Activated CD4-positive, alpha-beta T cell treated with anti-CD3 and anti-CD28 coated beads, Interleukin-2, amount 10 ng/mL, durations not matched to agents 7 days and 5 days (primary cell): ENCODE measurements at regions not wholly inside any gene's neighbourhood (a gene's known extent, or its start where the extent isn't known, plus 50 kb on each side); places are given as distances from the start of the nearest gene placed in this dataset.
"Not testable (repeated sequence)": the region's sequence is repeated elsewhere in the genome, so short reads cannot be mapped to it uniquely, and the experiment has no call there.

Experiments used
- CTCF ChIA-PET: fragments of 350-600 bp; sonication (Branson Sonifier 250); formaldehyde crosslinking; loops from one replicate; lab custom pipeline; 2021; ENCODE audit warnings: antibody characterized with exemption; lab: Charles Lee
- POLR2A ChIA-PET: fragments of 350-600 bp; sonication (Branson Sonifier 250); formaldehyde crosslinking; loops from one replicate; lab custom pipeline; 2021; ENCODE audit warnings: antibody characterized with exemption; lab: Charles Lee
- DNase-seq: peaks from one replicate; pipeline ENCODE4 v3.0.0-alpha.2; 2020
- H3K27ac Mint-ChIP-seq: one replicate; pipeline ENCODE4 v1.8.0; 2021; ENCODE audit warnings: mild to moderate bottlenecking, moderate library complexity, mixed read lengths
- H3K27me3 Mint-ChIP-seq: one replicate; pipeline ENCODE4 v1.8.0; 2021; ENCODE audit warnings: mixed read lengths
- H3K36me3 Mint-ChIP-seq: one replicate; pipeline ENCODE4 v1.8.0; 2021; ENCODE audit warnings: low read depth, mixed read lengths
- H3K4me1 Mint-ChIP-seq: one replicate; pipeline ENCODE4 v1.8.0; 2021; ENCODE audit warnings: mixed read lengths
- H3K4me3 Mint-ChIP-seq: one replicate; pipeline ENCODE4 v1.8.0; 2021; ENCODE audit warnings: mild to moderate bottlenecking, moderate library complexity, mixed read lengths
- H3K9me3 Mint-ChIP-seq: one replicate; pipeline ENCODE4 v1.8.0; 2021; ENCODE audit warnings: mixed read lengths

GRCh38 chr5:9834871-9835770 lies 205.0 kb upstream of the TAS2R1 start:
- ChIA-PET CTCF (no interaction called here), POLR2A (no interaction called here)
- Mint-ChIP-seq H3K4me1 (no peaks in the 10 kb centered on the region), H3K4me3 (no peak overlapping the region), H3K36me3 (no peaks in the 10 kb centered on the region), H3K9me3 (no peaks in the 10 kb centered on the region), H3K27ac (no peak overlapping the region), H3K27me3 (no peaks in the 10 kb centered on the region)
- DNase-seq = no peak

- Mint-ChIP-seq H3K4me3 (no peak overlapping the region), H3K27ac (no peak overlapping the region), H3K27me3 (no peaks in the 10 kb centered on the region), H3K9me3 (no peaks in the 10 kb centered on the region), H3K36me3 (no peaks in the 10 kb centered on the region), H3K4me1 (no peaks in the 10 kb centered on the region)
- POLR2A ChIA-PET = no interaction called here
- DNase-seq = no peak
- CTCF ChIA-PET = no interaction called here
Measured at GRCh38 chr5:9833871-9834270, 203.7 kb upstream of the TAS2R1 start.

GRCh38 chr5:9832921-9833320 lies 202.8 kb upstream of the TAS2R1 start:
- Mint-ChIP-seq H3K27me3 (no peaks in the 10 kb centered on the region), H3K4me1 (no peaks in the 10 kb centered on the region), H3K9me3 (no peaks in the 10 kb centered on the region), H3K36me3 (no peaks in the 10 kb centered on the region), H3K27ac (no peak overlapping the region), H3K4me3 (no peak overlapping the region)
- DNase-seq = no peak
- POLR2A ChIA-PET = no interaction called here
- CTCF ChIA-PET = no interaction called here

- no peaks in the 10 kb centered on the region for H3K36me3 Mint-ChIP-seq
- H3K27ac Mint-ChIP-seq = no peak overlapping the region
- no peaks in the 10 kb centered on the region for H3K4me1 Mint-ChIP-seq
- ChIA-PET POLR2A (no interaction called here), CTCF (no interaction called here)
- DNase-seq = no peak
- no peaks in the 10 kb centered on the region for H3K27me3 Mint-ChIP-seq
- H3K9me3 Mint-ChIP-seq = no peaks in the 10 kb centered on the region
- H3K4me3 Mint-ChIP-seq = no peak overlapping the region
Measured at GRCh38 chr5:9831823-9832222, 201.7 kb upstream of the TAS2R1 start.

- Mint-ChIP-seq H3K4me3 (no peak overlapping the region), H3K36me3 (no peaks in the 10 kb centered on the region), H3K4me1 (no peaks in the 10 kb centered on the region), H3K27ac (no peak overlapping the region), H3K9me3 (no peaks in the 10 kb centered on the region), H3K27me3 (no peaks in the 10 kb centered on the region)
- CTCF ChIA-PET = no interaction called here
- POLR2A ChIA-PET = no interaction called here
- no peak for DNase-seq
Measured at GRCh38 chr5:9830184-9830583, 200.0 kb upstream of the TAS2R1 start.

- ChIA-PET CTCF (no interaction called here), POLR2A (no interaction called here)
Measured at GRCh38 chr5:9829621-9830020, 199.5 kb upstream of the TAS2R1 start.

GRCh38 chr5:9820691-9821449 lies 190.7 kb upstream of the TAS2R1 start:
- CTCF ChIA-PET = no interaction called here
- no peak overlapping the region for H3K27ac Mint-ChIP-seq
- POLR2A ChIA-PET = no interaction called here
- H3K4me3 Mint-ChIP-seq = no peak overlapping the region
- DNase-seq = no peak
- no peaks in the 10 kb centered on the region for H3K36me3 Mint-ChIP-seq
- no peaks in the 10 kb centered on the region for H3K27me3 Mint-ChIP-seq
- no peaks in the 10 kb centered on the region for H3K9me3 Mint-ChIP-seq
- H3K4me1 Mint-ChIP-seq = no peaks in the 10 kb centered on the region

More at GRCh38 chr5:9829621-9830020, 199.5 kb upstream of the TAS2R1 start:
- H3K36me3 Mint-ChIP-seq = no peaks in the 10 kb centered on the region
- no peak for DNase-seq
- H3K4me1 Mint-ChIP-seq = no peaks in the 10 kb centered on the region
- H3K9me3 Mint-ChIP-seq = no peaks in the 10 kb centered on the region
- no peak overlapping the region for H3K4me3 Mint-ChIP-seq
- no peaks in the 10 kb centered on the region for H3K27me3 Mint-ChIP-seq
- no peak overlapping the region for H3K27ac Mint-ChIP-seq

- POLR2A ChIA-PET = no interaction called here
- Mint-ChIP-seq H3K4me1 (no peaks in the 10 kb centered on the region), H3K4me3 (no peak overlapping the region), H3K27ac (no peak overlapping the region), H3K27me3 (no peaks in the 10 kb centered on the region), H3K9me3 (no peaks in the 10 kb centered on the region), H3K36me3 (no peaks in the 10 kb centered on the region)
- DNase-seq = no peak
- CTCF ChIA-PET = no interaction called here
Measured at GRCh38 chr5:9818340-9818845, 188.2 kb upstream of the TAS2R1 start.

- no peaks in the 10 kb centered on the region for H3K27me3 Mint-ChIP-seq
- POLR2A ChIA-PET = no interaction called here
- DNase-seq = no peak
- H3K27ac Mint-ChIP-seq = no peak overlapping the region
- H3K4me1 Mint-ChIP-seq = no peaks in the 10 kb centered on the region
- H3K4me3 Mint-ChIP-seq = no peak overlapping the region
- H3K9me3 Mint-ChIP-seq = no peaks in the 10 kb centered on the region
- CTCF ChIA-PET = no interaction called here
- H3K36me3 Mint-ChIP-seq = no peaks in the 10 kb centered on the region
Measured at GRCh38 chr5:9817819-9818218, 187.7 kb upstream of the TAS2R1 start.

GRCh38 chr5:9815051-9815450 lies 184.9 kb upstream of the TAS2R1 start:
- POLR2A ChIA-PET = no interaction called here

GRCh38 chr5:9813305-9813704 lies 183.2 kb upstream of the TAS2R1 start:
- H3K27me3 Mint-ChIP-seq = no peaks in the 10 kb centered on the region

More at GRCh38 chr5:9815051-9815450, 184.9 kb upstream of the TAS2R1 start:
- Mint-ChIP-seq H3K27me3 (no peaks in the 10 kb centered on the region), H3K4me1 (no peaks in the 10 kb centered on the region), H3K9me3 (no peaks in the 10 kb centered on the region), H3K27ac (no peak overlapping the region), H3K4me3 (no peak overlapping the region), H3K36me3 (no peaks in the 10 kb centered on the region)
- CTCF ChIA-PET = no interaction called here
- DNase-seq = no peak

GRCh38 chr5:9807366-9807765 lies 177.2 kb upstream of the TAS2R1 start:
- H3K4me3 Mint-ChIP-seq, POLR2A ChIA-PET, DNase-seq, CTCF ChIA-PET, H3K4me1 Mint-ChIP-seq, H3K9me3 Mint-ChIP-seq, H3K27me3 Mint-ChIP-seq, H3K27ac Mint-ChIP-seq, H3K36me3 Mint-ChIP-seq: not testable (repeated sequence)

More at GRCh38 chr5:9813305-9813704, 183.2 kb upstream of the TAS2R1 start:
- Mint-ChIP-seq H3K36me3 (no peaks in the 10 kb centered on the region), H3K4me1 (no peaks in the 10 kb centered on the region), H3K27ac (no peak overlapping the region), H3K9me3 (no peaks in the 10 kb centered on the region), H3K4me3 (no peak overlapping the region)
- no peak for DNase-seq
- ChIA-PET POLR2A (no interaction called here), CTCF (no interaction called here)

- Mint-ChIP-seq H3K36me3 (no peaks in the 10 kb centered on the region), H3K4me3 (no peak overlapping the region), H3K27me3 (no peaks in the 10 kb centered on the region), H3K27ac (no peak overlapping the region), H3K9me3 (peaks cover 6% of the 10 kb centered on the region), H3K4me1 (no peaks in the 10 kb centered on the region)
- POLR2A ChIA-PET = no interaction called here
- no peak for DNase-seq
- CTCF ChIA-PET = no interaction called here
Measured at GRCh38 chr5:9801908-9802307, 171.8 kb upstream of the TAS2R1 start.
